DND-41 (cell line): ENCODE measurements at regions not wholly inside any gene's neighbourhood (a gene's known extent, or its start where the extent isn't known, plus 50 kb on each side); places are given as distances from the start of the nearest gene placed in this dataset.

Experiments
- CTCF ChIP-seq: IDR thresholded peaks from 2 replicates; pipeline ENCODE4 v1.5.1; 2012; ENCODE audit warnings: borderline replicate concordance, low read length, moderate library complexity, mild to moderate bottlenecking; ENCODE audit not compliant: poor library complexity, severe bottlenecking; ENCODE audit errors: extremely low read depth
- EZH2 ChIP-seq: IDR thresholded peaks from 3 replicates; pipeline ENCODE4 v1.6.1; 2012; ENCODE audit warnings: borderline replicate concordance, low read depth, mild to moderate bottlenecking, moderate library complexity, low read length, inconsistent platforms; ENCODE audit not compliant: severe bottlenecking

- no peak for TF ChIP-seq CTCF
- TF ChIP-seq EZH2, result no peak
These were observed 61.5 kb upstream of the FAM98A start for GRCh38 chr2:33660416-33661123.
